NAMALWA (cell line): ENCODE measurements at regions not wholly inside any gene's neighbourhood (a gene's known extent, or its start where the extent isn't known, plus 50 kb on each side); places are given as distances from the start of the nearest gene placed in this dataset.
"Not testable (repeated sequence)": the region's sequence is repeated elsewhere in the genome, so short reads cannot be mapped to it uniquely, and the experiment has no call there.

Experiments
- DNase-seq: peaks from one replicate; pipeline ENCODE4 v3.0.0-alpha.2; 2015; ENCODE audit warnings: low spot score

- no peak for DNase-seq
Observed at GRCh38 chr15:39396979-39397615, 183.8 kb upstream of the THBS1 start.

- no peak for DNase-seq
Observed at GRCh38 chr15:39397883-39398282, 183.0 kb upstream of the THBS1 start.

GRCh38 chr15:39399600-39399999, 181.3 kb upstream of the THBS1 start:
- no peak for DNase-seq

- DNase-seq = no peak
Observed at GRCh38 chr15:39400002-39400401, 180.9 kb upstream of the THBS1 start.

GRCh38 chr15:39400821-39401550, 179.9 kb upstream of the THBS1 start:
- no peak for DNase-seq

- DNase-seq = no peak
Observed at GRCh38 chr15:39403640-39404117, 177.2 kb upstream of the THBS1 start.

GRCh38 chr15:39404767-39405181, 176.1 kb upstream of the THBS1 start:
- DNase-seq = no peak

GRCh38 chr15:39406485-39406884, 174.4 kb upstream of the THBS1 start:
- DNase-seq = no peak

- DNase-seq = no peak
Observed at GRCh38 chr15:39407116-39407515, 173.8 kb upstream of the THBS1 start.

- DNase-seq = no peak
Observed at GRCh38 chr15:39409876-39410530, 170.9 kb upstream of the THBS1 start.

- no peak for DNase-seq
Observed at GRCh38 chr15:39411102-39411989, 169.5 kb upstream of the THBS1 start.

- no peak for DNase-seq
Observed at GRCh38 chr15:39413558-39413957, 167.3 kb upstream of the THBS1 start.

- no peak for DNase-seq
Observed at GRCh38 chr15:39414201-39414600, 166.7 kb upstream of the THBS1 start.

- no peak for DNase-seq
Observed at GRCh38 chr15:39415634-39416033, 165.2 kb upstream of the THBS1 start.

GRCh38 chr15:39416258-39416657, 164.6 kb upstream of the THBS1 start:
- no peak for DNase-seq

GRCh38 chr15:39417366-39418134, 163.3 kb upstream of the THBS1 start:
- DNase-seq = no peak

GRCh38 chr15:39419651-39420050, 161.2 kb upstream of the THBS1 start:
- no peak for DNase-seq

- DNase-seq = not testable (repeated sequence)
Observed at GRCh38 chr15:39420123-39420852, 160.6 kb upstream of the THBS1 start.

- not testable (repeated sequence) for DNase-seq
Observed at GRCh38 chr15:39420853-39421192, 160.1 kb upstream of the THBS1 start.
